Liver (tissue), 8 donors: ENCODE measurements at regions not wholly inside any gene's neighbourhood (a gene's known extent, or its start where the extent isn't known, plus 50 kb on each side); places are given as distances from the start of the nearest gene placed in this dataset.

Experiments used
- DNase-seq: peaks from one replicate; pipeline ENCODE4 v3.0.0-alpha.2; 2017; ENCODE audit warnings: low spot score
- H3K27ac ChIP-seq, 2 donors: one replicate each; pipeline ENCODE4 v1.7.0; 2013; ENCODE audit warnings: inconsistent platforms in 2 of 2, low read length in 2 of 2, control low read depth in 1 of 2, low read depth in 1 of 2, mild to moderate bottlenecking in 1 of 2
- H3K27me3 ChIP-seq, 4 donors: one replicate each; pipeline versions ENCODE4 v1.6.1 to v1.7.0; 2013; ENCODE audit warnings: low read length in 3 of 4, inconsistent platforms in 1 of 4, mild to moderate bottlenecking in 1 of 4, moderate library complexity in 1 of 4; ENCODE audit not compliant: control insufficient read depth in 4 of 4, insufficient read depth in 4 of 4
- H3K36me3 ChIP-seq, 4 donors: one replicate each; pipeline versions ENCODE4 v1.6.1 to v1.7.0; 2013; ENCODE audit warnings: low read length in 3 of 4, mild to moderate bottlenecking in 3 of 4, low read depth in 1 of 4, moderate library complexity in 1 of 4; ENCODE audit not compliant: control insufficient read depth in 4 of 4, insufficient read depth in 3 of 4
- H3K4me1 ChIP-seq, 4 donors: one replicate each; pipeline versions ENCODE4 v1.6.1 to v1.7.0; 2013; ENCODE audit warnings: low read length in 3 of 4, mild to moderate bottlenecking in 3 of 4, moderate library complexity in 1 of 4; ENCODE audit not compliant: control insufficient read depth in 4 of 4, insufficient read depth in 4 of 4
- H3K4me3 ChIP-seq, 3 donors: one replicate each; pipeline versions ENCODE4 v1.6.1 to v1.7.0; 2013; ENCODE audit warnings: low read length in 3 of 3, control low read depth in 1 of 3, low read depth in 1 of 3, mild to moderate bottlenecking in 1 of 3
- H3K9ac ChIP-seq, 2 donors: one replicate each; pipeline ENCODE4 v1.7.0; 2013; ENCODE audit warnings: low read length in 2 of 2, mild to moderate bottlenecking in 2 of 2, moderate library complexity in 2 of 2, control low read depth in 1 of 2, low read depth in 1 of 2
- H3K9me3 ChIP-seq, 4 donors: one replicate each; pipeline versions ENCODE4 v1.6.1 to v1.7.0; 2013; ENCODE audit warnings: low read length in 3 of 4; ENCODE audit not compliant: control insufficient read depth in 4 of 4
- ATF3 ChIP-seq: IDR thresholded peaks from 2 replicates; pipeline ENCODE4 v1.6.1; 2016; ENCODE audit warnings: antibody characterized with exemption
- CTCF ChIP-seq: fragments of 150-350 bp; IDR thresholded peaks from 2 replicates; pipeline ENCODE4 v1.5.1; 2017; ENCODE audit warnings: improper control_type of control experiment, low read depth, low read length; ENCODE audit not compliant: missing input control
- EGR1 ChIP-seq, 2 donors: IDR thresholded peaks; 2 replicates each; pipeline ENCODE4 v1.6.1; 2016 to 2018; ENCODE audit warnings: antibody characterized with exemption in 2 of 2, low read depth in 2 of 2
- FOXA1 ChIP-seq: IDR thresholded peaks from 2 replicates; pipeline ENCODE4 v1.6.1; 2016; ENCODE audit warnings: antibody characterized with exemption
- FOXA2 ChIP-seq: IDR thresholded peaks from 2 replicates; pipeline ENCODE4 v1.6.1; 2016; ENCODE audit warnings: antibody characterized with exemption
- GABPA ChIP-seq, 2 donors: IDR thresholded peaks in 1 of 2; conservative IDR thresholded peaks in 1 of 2; 2 replicates each; pipeline ENCODE4 v1.6.1; 2016; ENCODE audit warnings: antibody characterized with exemption in 2 of 2, mild to moderate bottlenecking in 1 of 2, moderate library complexity in 1 of 2
- HNF4A ChIP-seq, 2 donors: conservative IDR thresholded peaks; 2 replicates each; pipeline ENCODE4 v1.6.1; 2016; ENCODE audit warnings: antibody characterized with exemption in 2 of 2, mild to moderate bottlenecking in 2 of 2
- HNF4G ChIP-seq: IDR thresholded peaks from 2 replicates; pipeline ENCODE4 v1.6.1; 2016; ENCODE audit warnings: antibody characterized with exemption
- JUND ChIP-seq, 2 donors: IDR thresholded peaks; 2 replicates each; pipeline ENCODE4 v1.6.1; 2016; ENCODE audit warnings: antibody characterized with exemption in 2 of 2
- MAX ChIP-seq: IDR thresholded peaks from 2 replicates; pipeline ENCODE4 v1.6.1; 2016; ENCODE audit warnings: antibody characterized with exemption
- NR2F2 ChIP-seq: IDR thresholded peaks from 2 replicates; pipeline ENCODE4 v1.6.1; 2016; ENCODE audit warnings: antibody characterized with exemption
- RAD21 ChIP-seq, 2 donors: IDR thresholded peaks; 2 replicates each; pipeline ENCODE4 v1.6.1; 2016; ENCODE audit warnings: antibody characterized with exemption in 2 of 2, mild to moderate bottlenecking in 2 of 2
- REST ChIP-seq: IDR thresholded peaks from 2 replicates; pipeline ENCODE4 v1.6.1; 2016; ENCODE audit warnings: antibody characterized with exemption, mild to moderate bottlenecking
- RXRA ChIP-seq, 2 donors: IDR thresholded peaks; 2 replicates each; pipeline ENCODE4 v1.6.1; 2017 to 2018; ENCODE audit warnings: antibody characterized with exemption in 2 of 2, mild to moderate bottlenecking in 1 of 2
- SP1 ChIP-seq: IDR thresholded peaks from 2 replicates; pipeline ENCODE4 v1.6.1; 2018; ENCODE audit warnings: antibody characterized with exemption, mild to moderate bottlenecking
- TAF1 ChIP-seq: conservative IDR thresholded peaks from 2 replicates; pipeline ENCODE4 v1.6.1; 2016; ENCODE audit warnings: antibody characterized with exemption, mild to moderate bottlenecking
- YY1 ChIP-seq: IDR thresholded peaks from 2 replicates; pipeline ENCODE4 v1.6.1; 2016; ENCODE audit warnings: antibody characterized with exemption, mild to moderate bottlenecking
- ZBTB33 ChIP-seq: IDR thresholded peaks from 2 replicates; pipeline ENCODE4 v1.6.1; 2016; ENCODE audit warnings: antibody characterized with exemption
- WGBS: extraction: QIAGEN DNeasy Blood & Tissue Kit; methylation state at CpG from one replicate; pipeline ENCODE4 v1.1.7; 2013; 5-methylcytosine and 5-hydroxymethylcytosine counted together
- donor health status: healthy.
- donor health status: healthy.
- donor health status: healthy.
- donor health status: healthy.
- donor health status: healthy.

- TF ChIP-seq RAD21 (IDR thresholded peaks at IDR 0.05) (no peak), FOXA1 (no peak), MAX (no peak), TAF1 (no peak), HNF4G (no peak), HNF4A (conservative IDR thresholded peaks at IDR 0.05) (no peak), EGR1 (IDR thresholded peaks at IDR 0.05; ENCODE audit: low read depth in 2 of 2) (no peak), YY1 (no peak), NR2F2 (no peak), FOXA2 (no peak), ZBTB33 (no peak), REST (no peak), JUND (IDR thresholded peaks at IDR 0.05) (no peak), RXRA (IDR thresholded peaks at IDR 0.05) (no peak), ATF3 (no peak), CTCF (no peak), SP1 (no peak), GABPA (IDR thresholded peaks at IDR 0.05 in 1 of 2, conservative IDR thresholded peaks at IDR 0.05 in 1 of 2) (no peak)
- H3K4me1 ChIP-seq, result peaks cover 0 to 13% (median 7%) of the 10 kb centered on the region in 4 donors
- H3K4me3 ChIP-seq, result no peak overlapping the region
- peaks cover 0 to 2% (median 0%) of the 10 kb centered on the region in 4 donors for H3K36me3 ChIP-seq
- H3K9me3 ChIP-seq, result peaks cover 0 to 2% (median 0%) of the 10 kb centered on the region in 4 donors
- H3K27ac ChIP-seq, result no peak overlapping the region
- no peak overlapping the region for H3K9ac ChIP-seq
- 96% methylated on average over 3 of the region's 3 CpGs for WGBS
- no peaks in the 10 kb centered on the region for H3K27me3 ChIP-seq
- no peak for DNase-seq
Observed at GRCh38 chr3:189119950-189120349, 51.8 kb upstream of the TPRG1 start.
